Transverse colon (tissue), 4 donors: ENCODE measurements at regions not wholly inside any gene's neighbourhood (a gene's known extent, or its start where the extent isn't known, plus 50 kb on each side); places are given as distances from the start of the nearest gene placed in this dataset.

Experiments used
- POLR2A ChIP-seq: fragments of 450-650 bp; IDR thresholded peaks from one replicate; pipeline ENCODE4 v1.6.1; 2016; ENCODE audit warnings: antibody characterized with exemption, mild to moderate bottlenecking, moderate library complexity
- POLR2AphosphoS5 ChIP-seq, 3 donors: sonication (generic); formaldehyde crosslinking; IDR thresholded peaks; one replicate each; pipeline ENCODE4 v1.6.1; 2016; ENCODE audit warnings: antibody characterized with exemption in 3 of 3
- TF ChIP-seq, protein P1 (sequence below), 5 experiments: fragments of 200-600 bp in 3 of 5; fragments of 450-650 bp in 2 of 5; sonication (generic) in 3 of 5; IDR thresholded peaks; 1 replicate in 2 of 5; 2 replicates in 3 of 5; pipeline ENCODE4 v1.5.1; 2016 to 2017; ENCODE audit warnings: antibody characterized with exemption in 5 of 5, inconsistent platforms in 3 of 5, mild to moderate bottlenecking in 2 of 5, moderate library complexity in 1 of 5

DNA sequence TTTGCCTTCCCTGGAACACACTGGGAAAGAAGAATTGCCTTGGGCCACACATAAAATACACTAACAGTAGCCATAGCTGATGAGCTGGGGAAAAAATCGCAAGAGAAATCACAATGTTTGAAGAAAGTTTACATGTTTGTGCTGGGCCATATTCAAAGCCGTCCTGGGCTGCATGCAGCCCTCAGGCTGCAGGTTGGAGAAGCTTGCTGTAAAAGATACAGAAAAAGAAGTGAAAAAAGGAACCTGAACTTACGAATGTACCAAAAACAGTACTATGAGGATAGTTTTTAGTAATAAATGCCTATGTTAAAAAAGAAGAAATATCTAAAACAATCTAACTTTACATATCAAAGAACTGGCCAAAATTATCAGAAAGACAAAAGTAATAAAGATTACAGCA, 82.1 kb downstream of the UGT2B28 start:
- TF ChIP-seq POLR2AphosphoS5 (IDR thresholded peaks at IDR 0.05) (no peak), POLR2A (no peak)
- TF ChIP-seq, protein P1, sequence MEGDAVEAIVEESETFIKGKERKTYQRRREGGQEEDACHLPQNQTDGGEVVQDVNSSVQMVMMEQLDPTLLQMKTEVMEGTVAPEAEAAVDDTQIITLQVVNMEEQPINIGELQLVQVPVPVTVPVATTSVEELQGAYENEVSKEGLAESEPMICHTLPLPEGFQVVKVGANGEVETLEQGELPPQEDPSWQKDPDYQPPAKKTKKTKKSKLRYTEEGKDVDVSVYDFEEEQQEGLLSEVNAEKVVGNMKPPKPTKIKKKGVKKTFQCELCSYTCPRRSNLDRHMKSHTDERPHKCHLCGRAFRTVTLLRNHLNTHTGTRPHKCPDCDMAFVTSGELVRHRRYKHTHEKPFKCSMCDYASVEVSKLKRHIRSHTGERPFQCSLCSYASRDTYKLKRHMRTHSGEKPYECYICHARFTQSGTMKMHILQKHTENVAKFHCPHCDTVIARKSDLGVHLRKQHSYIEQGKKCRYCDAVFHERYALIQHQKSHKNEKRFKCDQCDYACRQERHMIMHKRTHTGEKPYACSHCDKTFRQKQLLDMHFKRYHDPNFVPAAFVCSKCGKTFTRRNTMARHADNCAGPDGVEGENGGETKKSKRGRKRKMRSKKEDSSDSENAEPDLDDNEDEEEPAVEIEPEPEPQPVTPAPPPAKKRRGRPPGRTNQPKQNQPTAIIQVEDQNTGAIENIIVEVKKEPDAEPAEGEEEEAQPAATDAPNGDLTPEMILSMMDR (IDR thresholded peaks at IDR 0.05), result no peak
